ENCODE measurements at regions not wholly inside any gene's neighbourhood (a gene's known extent, or its start where the extent isn't known, plus 50 kb on each side); places are given as distances from the start of the nearest gene placed in this dataset.

- H3K9me3 ChIP-seq (ENCODE audit: control insufficient read depth in 1 of 2, insufficient read depth in 1 of 2, low read depth in 1 of 2, low read length in 2 of 2): peaks cover 0 to 6% of the 10 kb centered on the region in 2 experiments; a peak in 1 of 4 replicates
- H3K4me3 ChIP-seq (replicated peaks in 1 of 2; ENCODE audit: low read depth in 1 of 2, low read length in 2 of 2): no peak overlapping the region
- CTCF ChIA-PET: interaction anchor here (0.9 kb wide), 1 partner anchor 9 kb away, joined by 3 read pairs; no protein-coding TSS in a partner anchor
- no peak overlapping the region for H3K4me2 ChIP-seq (ENCODE audit: low read length)
- no peaks in the 10 kb centered on the region for H4K20me1 ChIP-seq (ENCODE audit: insufficient read depth)
- POLR2A ChIA-PET: no interaction called here
- no TSS peak for BruUV-seq (replicated peaks)
- H2AFZ ChIP-seq (ENCODE audit: low read depth, low read length, poor library complexity, severe bottlenecking): peak overlapping the region; percentile 44
- peaks cover 7 to 21% of the 10 kb centered on the region in 2 experiments for H3K4me1 ChIP-seq (ENCODE audit: control insufficient read depth in 1 of 2, insufficient read depth in 2 of 2, low read length in 2 of 2)
- no peak overlapping the region for H3K27ac ChIP-seq (ENCODE audit: low read depth, low read length)
- no peak overlapping the region for H3K9ac ChIP-seq (ENCODE audit: low read length)
- RAD21 ChIA-PET (ENCODE audit: low non-redundant PET in 1 of 2, low total read pairs in 2 of 2, uncharacterized antibody in 2 of 2, unreplicated experiment in 2 of 2): no interaction called here
- H3K79me2 ChIP-seq (ENCODE audit: insufficient read depth, low read length): no peaks in the 10 kb centered on the region
- H3K9me2 ChIP-seq (ENCODE audit: insufficient read depth): no peaks in the 10 kb centered on the region
- H3K36me3 ChIP-seq (ENCODE audit: control insufficient read depth in 1 of 2, insufficient read depth in 2 of 2, low read length in 2 of 2): no peaks in the 10 kb centered on the region
- no peak for TF ChIP-seq ATF3 (IDR thresholded peaks at IDR 0.05)
- TF ChIP-seq SRF (IDR thresholded peaks at IDR 0.05; ENCODE audit: low read depth): no peak
- TF ChIP-seq CEBPB (IDR thresholded peaks at IDR 0.05; ENCODE audit: low read depth): no peak
- TF ChIP-seq TCF7L2 (IDR thresholded peaks at IDR 0.05; ENCODE audit: borderline replicate concordance, extremely low read depth, insufficient read depth, insufficient read length): no peak
- no peak for TF ChIP-seq FOSL1 (IDR thresholded peaks at IDR 0.05; ENCODE audit: low read depth)
- ATAC-seq (no peak), DNase-seq (ENCODE audit: low read depth, low spot score) (no peak)
- intact Hi-C loops (cut with micrococcal nuclease): no loop called here
- no peaks in the 10 kb centered on the region for H3K27me3 ChIP-seq (ENCODE audit: insufficient read depth, low read length)
Observed at GRCh38 chr11:35073691-35074419, 65.1 kb upstream of the CD44 start.

GRCh38 chr11:35076201-35077100, 62.5 kb upstream of the CD44 start:
- Histone ChIP-seq H3K9me2 (ENCODE audit: insufficient read depth) (no peaks in the 10 kb centered on the region), H3K9ac (ENCODE audit: low read length) (no peak overlapping the region), H3K9me3 (ENCODE audit: control insufficient read depth in 1 of 2, insufficient read depth in 1 of 2, low read depth in 1 of 2, low read length in 2 of 2) (no peaks in the 10 kb centered on the region), H2AFZ (ENCODE audit: low read depth, low read length, poor library complexity, severe bottlenecking) (peak overlapping the region; percentile 49), H4K20me1 (ENCODE audit: insufficient read depth) (no peaks in the 10 kb centered on the region), H3K4me1 (ENCODE audit: control insufficient read depth in 1 of 2, insufficient read depth in 2 of 2, low read length in 2 of 2) (peaks cover 7 to 21% of the 10 kb centered on the region in 2 experiments), H3K27me3 (ENCODE audit: insufficient read depth, low read length) (no peaks in the 10 kb centered on the region), H3K4me2 (ENCODE audit: low read length) (no peak overlapping the region), H3K36me3 (ENCODE audit: control insufficient read depth in 1 of 2, insufficient read depth in 2 of 2, low read length in 2 of 2) (no peaks in the 10 kb centered on the region), H3K79me2 (ENCODE audit: insufficient read depth, low read length) (no peaks in the 10 kb centered on the region), H3K4me3 (replicated peaks in 1 of 2; ENCODE audit: low read depth in 1 of 2, low read length in 2 of 2) (no peak overlapping the region), H3K27ac (ENCODE audit: low read depth, low read length) (no peak overlapping the region)
- BruUV-seq (replicated peaks): no TSS peak
- TF ChIP-seq SRF (IDR thresholded peaks at IDR 0.05; ENCODE audit: low read depth): no peak
- TF ChIP-seq YY1 (IDR thresholded peaks at IDR 0.05; ENCODE audit: extremely low read depth, insufficient replicate concordance, low read depth, low read length): no peak
- TF ChIP-seq ATF3 (IDR thresholded peaks at IDR 0.05): no peak
- TF ChIP-seq ZNF274 (IDR thresholded peaks at IDR 0.05; ENCODE audit: low read depth, low read length): no peak
- CTCF ChIA-PET: no interaction called here
- RAD21 ChIA-PET (ENCODE audit: low non-redundant PET in 1 of 2, low total read pairs in 2 of 2, uncharacterized antibody in 2 of 2, unreplicated experiment in 2 of 2): no interaction called here
- intact Hi-C loops (cut with micrococcal nuclease): no loop called here
- POLR2A ChIA-PET: no interaction called here
- no peak for ATAC-seq
- no peak for DNase-seq (ENCODE audit: low read depth, low spot score)

Measured in HCT116 (cell line).